ENCODE measurements at regions not wholly inside any gene's neighbourhood (a gene's known extent, or its start where the extent isn't known, plus 50 kb on each side); places are given as distances from the start of the nearest gene placed in this dataset.

DNA sequence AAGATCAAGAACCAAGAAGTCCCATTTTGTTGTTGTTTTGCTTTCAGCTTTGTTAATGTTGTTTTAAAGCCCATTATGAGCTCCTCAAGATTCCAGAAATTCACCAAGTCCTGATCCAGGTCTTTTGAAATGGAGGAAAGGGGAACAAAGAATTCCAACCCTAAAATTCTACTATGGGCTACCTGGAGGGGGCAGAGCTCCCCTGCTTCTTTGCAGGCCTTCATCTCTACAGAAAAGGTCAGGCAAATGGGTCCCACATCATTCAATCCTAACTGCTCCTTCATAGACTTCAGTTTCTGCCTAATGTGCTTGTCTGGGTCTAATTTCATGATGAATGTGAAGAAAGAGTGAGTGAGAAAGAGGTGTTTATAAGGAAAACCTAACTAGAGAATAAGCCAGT is 375.5 kb downstream of the TOX3 start:
- Histone ChIP-seq H3K9ac (ENCODE audit: low read depth, low read length) (no peak overlapping the region), H3K9me3 (ENCODE audit: control insufficient read depth, insufficient read depth, low read length) (no peaks in the 10 kb centered on the region), H3K36me3 (ENCODE audit: control insufficient read depth, insufficient read depth, low read length) (no peaks in the 10 kb centered on the region), H3K4me1 (ENCODE audit: control insufficient read depth, insufficient read depth, low read length) (0 out of 2 replicates have a peak, but pooled peaks cover 5% of the 10 kb centered on the region), H3K27me3 (ENCODE audit: control insufficient read depth, insufficient read depth, low read length) (no peaks in the 10 kb centered on the region), H3K27ac (ENCODE audit: low read depth, low read length) (no peak overlapping the region), H3K4me3 (ENCODE audit: low read depth, low read length) (no peak overlapping the region)

DNA sequence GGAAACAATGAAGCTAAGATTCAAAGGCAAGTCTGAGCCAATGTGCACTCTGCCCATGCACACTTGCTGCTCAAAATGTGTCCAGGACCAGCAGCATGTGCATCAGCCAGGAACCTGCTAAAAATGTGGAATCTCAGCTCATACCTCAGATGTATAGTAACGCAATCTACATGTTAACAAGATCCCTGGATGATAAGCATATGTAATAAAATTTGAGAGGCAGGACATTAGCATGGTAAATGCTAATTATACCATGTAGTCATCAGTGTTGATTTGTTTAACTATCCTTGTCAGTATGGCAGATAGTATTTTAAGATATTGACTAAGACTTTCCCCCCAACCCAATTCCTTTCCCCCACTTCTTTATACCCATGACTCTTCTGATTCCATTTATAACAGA is 379.6 kb downstream of the TOX3 start:
- H3K9me3 ChIP-seq (ENCODE audit: control insufficient read depth, insufficient read depth, low read length): no peaks in the 10 kb centered on the region
- no peaks in the 10 kb centered on the region for H3K27me3 ChIP-seq (ENCODE audit: control insufficient read depth, insufficient read depth, low read length)
- no peaks in the 10 kb centered on the region for H3K36me3 ChIP-seq (ENCODE audit: control insufficient read depth, insufficient read depth, low read length)
- H3K4me3 ChIP-seq (ENCODE audit: low read depth, low read length): no peak overlapping the region
- no peaks in the 10 kb centered on the region for H3K4me1 ChIP-seq (ENCODE audit: control insufficient read depth, insufficient read depth, low read length)
- no peak overlapping the region for H3K27ac ChIP-seq (ENCODE audit: low read depth, low read length)
- H3K9ac ChIP-seq (ENCODE audit: low read depth, low read length): no peak overlapping the region

DNA sequence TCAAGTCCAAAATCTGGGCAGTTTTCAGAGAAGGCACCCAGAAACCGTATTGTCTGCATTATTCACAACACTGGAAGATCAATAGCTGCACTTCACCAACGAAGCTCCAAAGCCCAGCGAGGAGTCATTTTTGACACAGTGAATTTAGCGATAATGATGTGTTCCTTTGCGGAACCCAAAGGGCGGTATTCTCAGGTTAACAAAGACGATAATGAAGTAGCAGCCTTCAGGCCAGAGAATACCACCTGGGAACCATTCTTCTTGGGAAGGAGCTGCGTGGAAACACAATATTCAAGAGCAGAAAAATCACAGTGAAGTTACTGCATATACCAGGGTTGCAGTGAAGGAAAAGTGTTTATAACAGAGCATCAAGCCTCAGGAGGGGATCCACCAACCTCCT is 381.0 kb downstream of the TOX3 start:
- no peaks in the 10 kb centered on the region for H3K36me3 ChIP-seq (ENCODE audit: control insufficient read depth, insufficient read depth, low read length)
- H3K27ac ChIP-seq (ENCODE audit: low read depth, low read length): no peak overlapping the region
- H3K9ac ChIP-seq (ENCODE audit: low read depth, low read length): no peak overlapping the region
- no peaks in the 10 kb centered on the region for H3K4me1 ChIP-seq (ENCODE audit: control insufficient read depth, insufficient read depth, low read length)
- no peaks in the 10 kb centered on the region for H3K27me3 ChIP-seq (ENCODE audit: control insufficient read depth, insufficient read depth, low read length)
- no peaks in the 10 kb centered on the region for H3K9me3 ChIP-seq (ENCODE audit: control insufficient read depth, insufficient read depth, low read length)
- H3K4me3 ChIP-seq (ENCODE audit: low read depth, low read length): no peak overlapping the region

DNA sequence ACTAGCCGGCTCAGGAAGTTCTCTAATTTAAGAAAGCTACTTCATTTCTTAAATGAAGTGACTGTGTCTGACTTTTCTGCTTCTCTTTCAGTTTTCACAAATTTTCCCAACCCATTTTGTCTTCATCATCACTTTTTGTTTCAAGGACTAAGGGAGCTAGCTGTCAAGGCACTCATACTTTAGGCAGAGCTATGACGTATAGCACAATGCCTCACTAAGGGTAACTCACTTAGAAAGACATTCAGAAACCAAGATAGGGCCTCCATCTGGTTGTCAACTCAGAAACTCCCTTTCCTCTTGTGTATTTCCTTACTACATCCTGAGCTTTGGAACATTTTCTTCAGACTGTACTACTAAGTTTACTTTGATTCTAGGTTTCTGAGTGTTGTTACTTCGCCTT is 397.9 kb downstream of the TOX3 start:
- Histone ChIP-seq H3K4me1 (ENCODE audit: control insufficient read depth, insufficient read depth, low read length) (no peaks in the 10 kb centered on the region), H3K9ac (ENCODE audit: low read depth, low read length) (no peak overlapping the region), H3K4me3 (ENCODE audit: low read depth, low read length) (no peak overlapping the region), H3K9me3 (ENCODE audit: control insufficient read depth, insufficient read depth, low read length) (no peaks in the 10 kb centered on the region), H3K27me3 (ENCODE audit: control insufficient read depth, insufficient read depth, low read length) (no peaks in the 10 kb centered on the region), H3K36me3 (ENCODE audit: control insufficient read depth, insufficient read depth, low read length) (no peaks in the 10 kb centered on the region), H3K27ac (ENCODE audit: low read depth, low read length) (no peak overlapping the region)

DNA sequence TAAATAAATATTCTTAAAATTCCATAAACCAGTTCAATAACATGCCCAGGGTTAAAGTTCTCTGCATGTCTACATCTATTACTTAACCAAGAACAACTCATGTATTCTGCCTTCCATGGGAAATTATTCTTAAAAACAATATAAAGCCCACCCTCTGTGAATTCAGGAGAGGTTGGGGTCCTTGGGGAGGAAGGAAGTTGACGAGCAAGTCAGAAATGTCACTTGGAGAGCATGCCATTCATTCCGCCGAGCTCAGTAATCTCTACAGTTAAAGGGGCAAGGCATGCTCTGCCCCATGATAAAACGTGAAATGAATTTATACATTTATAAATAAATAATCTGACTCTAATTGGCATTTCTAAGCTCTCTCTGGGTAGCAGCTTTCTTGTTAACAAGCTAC is 405.1 kb downstream of the TOX3 start:
- H3K4me1 ChIP-seq (ENCODE audit: control insufficient read depth, insufficient read depth, low read length): no peaks in the 10 kb centered on the region
- H3K9ac ChIP-seq (ENCODE audit: low read depth, low read length): no peak overlapping the region
- H3K4me3 ChIP-seq (ENCODE audit: low read depth, low read length): no peak overlapping the region
- H3K27me3 ChIP-seq (ENCODE audit: control insufficient read depth, insufficient read depth, low read length): no peaks in the 10 kb centered on the region
- H3K9me3 ChIP-seq (ENCODE audit: control insufficient read depth, insufficient read depth, low read length): no peaks in the 10 kb centered on the region
- H3K36me3 ChIP-seq (ENCODE audit: control insufficient read depth, insufficient read depth, low read length): no peaks in the 10 kb centered on the region
- H3K27ac ChIP-seq (ENCODE audit: low read depth, low read length): no peak overlapping the region

DNA sequence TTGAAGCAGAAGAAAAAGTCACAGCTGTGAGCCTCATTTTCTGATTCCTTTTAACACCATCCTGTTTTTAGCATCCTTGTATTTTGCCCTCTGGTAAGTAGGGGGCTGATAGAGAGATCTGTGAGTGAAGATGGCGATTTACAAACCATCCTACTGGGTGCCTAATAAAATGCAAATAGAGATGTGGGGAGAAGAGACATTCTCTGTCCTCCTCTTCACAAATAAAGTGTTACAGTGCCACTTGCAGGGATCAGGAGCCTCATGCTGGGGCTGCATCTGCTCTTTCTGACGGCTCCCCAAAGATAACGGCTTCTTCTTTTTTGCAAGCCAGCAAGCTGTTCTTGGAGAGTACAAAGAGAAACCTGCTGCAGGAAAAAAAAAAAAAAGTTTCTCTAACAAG is 418.6 kb downstream of the TOX3 start:
- H3K9me3 ChIP-seq (ENCODE audit: control insufficient read depth, insufficient read depth, low read length): no peaks in the 10 kb centered on the region

DNA sequence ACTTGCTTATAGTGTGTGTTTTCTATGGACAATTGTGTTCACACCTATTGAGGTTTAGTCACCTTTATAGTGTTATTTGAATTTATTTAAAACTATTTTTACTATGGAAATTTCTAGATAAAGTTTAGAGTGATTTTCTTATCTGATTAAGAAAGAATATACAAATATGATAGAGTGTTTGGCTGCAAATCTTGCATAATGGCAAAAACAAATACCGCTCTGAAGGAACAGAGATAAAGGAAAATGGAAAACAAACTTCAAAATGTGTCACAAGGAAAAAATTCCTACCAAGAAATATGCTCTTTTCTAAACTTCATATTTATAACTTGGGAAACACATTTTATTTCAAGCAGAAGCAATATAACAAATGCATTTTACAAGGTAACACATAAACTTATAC is 423.1 kb downstream of the TOX3 start:
- H3K9ac ChIP-seq (ENCODE audit: low read depth, low read length): no peak overlapping the region
- H3K27me3 ChIP-seq (ENCODE audit: control insufficient read depth, insufficient read depth, low read length): no peaks in the 10 kb centered on the region
- H3K9me3 ChIP-seq (ENCODE audit: control insufficient read depth, insufficient read depth, low read length): peaks cover 12% of the 10 kb centered on the region
- H3K4me1 ChIP-seq (ENCODE audit: control insufficient read depth, insufficient read depth, low read length): no peaks in the 10 kb centered on the region
- H3K4me3 ChIP-seq (ENCODE audit: low read depth, low read length): no peak overlapping the region
- no peak overlapping the region for H3K27ac ChIP-seq (ENCODE audit: low read depth, low read length)
- H3K36me3 ChIP-seq (ENCODE audit: control insufficient read depth, insufficient read depth, low read length): no peaks in the 10 kb centered on the region

More for the DNA sequence above, 418.6 kb downstream of the TOX3 start:
- Histone ChIP-seq H3K36me3 (ENCODE audit: control insufficient read depth, insufficient read depth, low read length) (no peaks in the 10 kb centered on the region), H3K4me1 (ENCODE audit: control insufficient read depth, insufficient read depth, low read length) (no peaks in the 10 kb centered on the region), H3K9ac (ENCODE audit: low read depth, low read length) (no peak overlapping the region), H3K4me3 (ENCODE audit: low read depth, low read length) (no peak overlapping the region), H3K27me3 (ENCODE audit: control insufficient read depth, insufficient read depth, low read length) (no peaks in the 10 kb centered on the region), H3K27ac (ENCODE audit: low read depth, low read length) (no peak overlapping the region)

DNA sequence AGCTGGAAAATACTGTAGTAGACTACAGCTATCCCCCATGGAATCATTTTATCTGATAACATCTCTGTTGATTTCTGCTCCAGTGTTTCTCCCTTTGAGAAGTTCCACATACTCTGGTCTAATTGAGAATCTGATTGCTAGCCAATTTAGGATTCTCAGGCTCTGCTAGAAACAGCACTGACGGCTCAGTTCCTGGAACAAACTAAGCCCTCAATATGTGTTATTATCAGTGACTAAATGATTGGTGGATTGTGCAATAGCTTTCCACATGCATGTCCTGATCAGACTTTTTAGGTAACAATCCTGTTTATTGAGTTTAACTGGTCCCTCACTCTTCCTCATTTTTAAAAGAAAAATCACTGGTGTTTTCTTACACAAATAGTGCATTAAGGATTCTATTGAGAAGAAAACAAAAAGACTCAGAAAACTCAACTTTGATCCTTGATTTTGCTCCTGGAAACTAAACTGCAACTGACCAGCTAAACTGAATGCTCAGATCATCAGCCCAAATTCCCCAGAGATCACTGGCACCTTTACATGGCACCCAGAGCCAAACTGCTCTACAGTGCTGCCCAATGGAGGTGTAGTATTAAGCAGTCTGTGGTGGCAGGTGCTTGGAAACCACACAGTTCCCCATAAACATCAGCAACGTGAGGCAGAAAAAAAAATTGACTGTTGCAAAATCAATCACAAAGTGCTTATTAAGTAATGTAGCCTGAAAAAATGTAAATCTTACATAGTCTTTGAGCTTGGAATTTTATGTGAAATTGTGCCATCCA is 423.7 kb downstream of the TOX3 start:
- Histone ChIP-seq H3K9ac (ENCODE audit: low read depth, low read length) (no peak overlapping the region), H3K4me3 (ENCODE audit: low read depth, low read length) (no peak overlapping the region), H3K27me3 (ENCODE audit: control insufficient read depth, insufficient read depth, low read length) (no peaks in the 10 kb centered on the region), H3K36me3 (ENCODE audit: control insufficient read depth, insufficient read depth, low read length) (no peaks in the 10 kb centered on the region), H3K27ac (ENCODE audit: low read depth, low read length) (no peak overlapping the region), H3K4me1 (ENCODE audit: control insufficient read depth, insufficient read depth, low read length) (no peaks in the 10 kb centered on the region), H3K9me3 (ENCODE audit: control insufficient read depth, insufficient read depth, low read length) (peaks cover 16% of the 10 kb centered on the region)

DNA sequence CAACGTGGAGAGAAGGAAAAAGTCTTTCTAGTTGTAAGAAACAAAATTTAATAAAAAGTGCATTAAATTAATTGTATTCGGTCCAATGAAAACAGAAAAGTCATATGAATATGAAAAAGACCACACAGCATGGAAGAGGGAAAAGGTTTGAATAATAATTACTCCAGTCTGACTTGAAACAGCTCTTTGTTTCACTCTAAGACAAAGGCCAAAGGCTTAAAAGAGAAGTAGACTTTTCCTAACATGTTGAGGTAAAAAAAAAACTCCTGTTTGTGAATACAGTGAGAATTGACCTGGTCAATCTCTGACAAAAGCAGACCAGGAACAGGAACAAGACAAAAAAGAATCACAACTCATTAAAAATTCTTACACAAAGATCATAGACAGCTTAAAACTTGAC is 429.8 kb downstream of the TOX3 start:
- no peak overlapping the region; the same call in 1 of the 2 replicates for H3K9ac ChIP-seq (ENCODE audit: low read depth, low read length)

DNA sequence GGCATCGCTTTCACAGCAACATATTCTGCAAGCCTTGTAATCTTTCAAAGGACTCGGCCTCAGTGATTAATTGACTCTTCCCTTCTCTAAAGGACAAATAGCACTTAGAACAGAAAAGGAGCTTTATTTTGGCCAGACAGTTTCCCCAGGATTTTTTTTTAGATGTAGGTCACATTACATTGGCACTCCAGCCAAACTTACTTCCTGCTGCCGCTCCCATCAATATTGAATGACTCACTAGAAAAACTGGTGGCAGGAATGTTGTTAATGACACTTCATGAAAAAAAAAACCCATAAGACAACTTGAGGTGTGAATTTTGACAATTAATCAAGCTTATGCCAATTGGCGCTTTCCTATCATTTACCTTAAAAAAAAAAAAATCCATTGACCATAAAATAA is 432.6 kb downstream of the TOX3 start:
- no peak overlapping the region for H3K4me3 ChIP-seq (ENCODE audit: low read depth, low read length)
- H3K9me3 ChIP-seq (ENCODE audit: control insufficient read depth, insufficient read depth, low read length): peaks cover 9% of the 10 kb centered on the region; the same call in 1 of the 2 replicates
- H3K36me3 ChIP-seq (ENCODE audit: control insufficient read depth, insufficient read depth, low read length): no peaks in the 10 kb centered on the region
- no peak overlapping the region for H3K9ac ChIP-seq (ENCODE audit: low read depth, low read length)
- H3K4me1 ChIP-seq (ENCODE audit: control insufficient read depth, insufficient read depth, low read length): peaks cover 41% of the 10 kb centered on the region
- no peak overlapping the region for H3K27ac ChIP-seq (ENCODE audit: low read depth, low read length)
- H3K27me3 ChIP-seq (ENCODE audit: control insufficient read depth, insufficient read depth, low read length): no peaks in the 10 kb centered on the region

More for the DNA sequence above, 429.8 kb downstream of the TOX3 start:
- H3K4me3 ChIP-seq (ENCODE audit: low read depth, low read length): no peak overlapping the region
- H3K9me3 ChIP-seq (ENCODE audit: control insufficient read depth, insufficient read depth, low read length): peaks cover 16% of the 10 kb centered on the region
- H3K36me3 ChIP-seq (ENCODE audit: control insufficient read depth, insufficient read depth, low read length): no peaks in the 10 kb centered on the region
- H3K27ac ChIP-seq (ENCODE audit: low read depth, low read length): peak overlapping the region; percentile 67
- H3K4me1 ChIP-seq (ENCODE audit: control insufficient read depth, insufficient read depth, low read length): peaks cover 41% of the 10 kb centered on the region
- H3K27me3 ChIP-seq (ENCODE audit: control insufficient read depth, insufficient read depth, low read length): no peaks in the 10 kb centered on the region

DNA sequence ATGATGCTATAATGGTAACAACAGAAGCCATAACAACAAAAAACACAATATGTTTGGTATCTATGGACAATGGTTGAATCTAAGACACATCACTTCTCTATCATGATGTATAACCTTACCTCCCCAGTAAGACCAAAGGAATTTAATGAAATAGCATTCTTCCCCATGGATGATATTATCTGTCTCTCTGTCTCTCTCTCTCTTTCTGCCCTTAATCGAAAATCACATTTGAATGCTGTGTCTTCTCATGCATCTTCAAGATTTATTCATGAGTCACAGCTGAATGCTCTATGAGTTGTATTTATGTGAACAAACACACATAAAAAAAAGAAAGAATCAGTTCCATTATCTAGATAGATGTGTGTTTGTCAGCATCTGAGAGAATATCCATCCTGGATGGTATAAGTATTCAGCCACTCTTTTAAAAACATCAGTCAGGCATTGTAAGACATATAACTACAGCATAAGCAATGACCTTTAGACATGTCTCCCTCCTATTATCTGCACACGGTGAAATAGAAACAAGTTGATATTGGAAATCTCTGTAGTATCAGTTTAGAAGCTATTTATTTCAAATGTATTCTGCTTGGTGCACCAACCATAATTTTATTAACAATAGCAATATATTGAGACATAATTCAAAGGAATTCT is 433.3 kb downstream of the TOX3 start:
- H3K4me1 ChIP-seq (ENCODE audit: control insufficient read depth, insufficient read depth, low read length): peaks cover 41% of the 10 kb centered on the region
- H3K27ac ChIP-seq (ENCODE audit: low read depth, low read length): no peak overlapping the region
- no peak overlapping the region for H3K9ac ChIP-seq (ENCODE audit: low read depth, low read length)
- H3K9me3 ChIP-seq (ENCODE audit: control insufficient read depth, insufficient read depth, low read length): 0 out of 2 replicates have a peak, but pooled peaks cover 2% of the 10 kb centered on the region
- H3K27me3 ChIP-seq (ENCODE audit: control insufficient read depth, insufficient read depth, low read length): no peaks in the 10 kb centered on the region
- H3K4me3 ChIP-seq (ENCODE audit: low read depth, low read length): no peak overlapping the region
- no peaks in the 10 kb centered on the region for H3K36me3 ChIP-seq (ENCODE audit: control insufficient read depth, insufficient read depth, low read length)

Data from HUES48 (cell line).